IMR-90 (cell line): ENCODE measurements at regions not wholly inside any gene's neighbourhood (a gene's known extent, or its start where the extent isn't known, plus 50 kb on each side); places are given as distances from the start of the nearest gene placed in this dataset.

Source experiments
- ATAC-seq: fragments of 200-7000 bp; cut with Tn5 transposase; 2 replicates; pipeline ENCODE4 v1.9.1; 2020; ENCODE audit warnings: low read depth, mild to moderate bottlenecking, moderate library complexity
- BruUV-seq: library from RNA; stranded (reverse); fragments of 400-500 nt; replicated peaks from 2 replicates; lab custom pipeline; 2021; lab: Mats Ljungman, UMichigan
- CTCF ChIA-PET: fragments of 300-600 bp; formaldehyde crosslinking; extraction: SDS; loops from one replicate; lab custom pipeline; 2021; ENCODE audit warnings: antibody characterized with exemption; lab: Yijun Ruan, JAX
- POLR2A ChIA-PET: fragments of 300-600 bp; sonication (Branson Sonifier 250); formaldehyde crosslinking; loops from one replicate; lab custom pipeline; 2022; ENCODE audit warnings: antibody characterized with exemption; ENCODE audit not compliant: unreplicated experiment; lab: Charles Lee
- DNase-seq: peaks from one replicate; pipeline ENCODE4 v3.0.0; 2013
- H2AFZ ChIP-seq: replicated peaks from 2 replicates; pipeline ENCODE3; 2013; ENCODE audit warnings: low read length, mild to moderate bottlenecking; ENCODE audit not compliant: poor library complexity
- H2AK5ac ChIP-seq: 2 replicates; pipeline ENCODE4 v1.6.1; 2013; ENCODE audit warnings: low read depth, low read length, inconsistent platforms
- H2AK9ac ChIP-seq: replicated peaks from 2 replicates; pipeline ENCODE3; 2013; ENCODE audit warnings: mild to moderate bottlenecking, low read depth, low read length, moderate library complexity; ENCODE audit not compliant: poor library complexity
- H2BK120ac ChIP-seq: 2 replicates; pipeline ENCODE4 v1.6.1; 2013; ENCODE audit warnings: low read depth, low read length, inconsistent platforms
- H2BK15ac ChIP-seq: 3 replicates; pipeline ENCODE4 v1.6.1; 2013; ENCODE audit warnings: low read depth, low read length, inconsistent platforms
- H2BK20ac ChIP-seq: 2 replicates; pipeline ENCODE4 v1.6.1; 2013; ENCODE audit warnings: low read depth, mild to moderate bottlenecking, inconsistent platforms, low read length, moderate library complexity
- H2BK5ac ChIP-seq: 2 replicates; pipeline ENCODE4 v1.6.1; 2013; ENCODE audit warnings: mild to moderate bottlenecking, low read depth, low read length, inconsistent platforms; ENCODE audit not compliant: poor library complexity, severe bottlenecking
- H3K14ac ChIP-seq: replicated peaks from 2 replicates; pipeline ENCODE4 v1.6.1; 2013; ENCODE audit warnings: low read depth, low read length, inconsistent platforms
- H3K18ac ChIP-seq: 2 replicates; pipeline ENCODE4 v1.6.1; 2013; ENCODE audit warnings: low read depth, low read length, control low read depth
- H3K23ac ChIP-seq: 2 replicates; pipeline ENCODE4 v1.6.1; 2013; ENCODE audit warnings: low read depth, low read length, inconsistent platforms
- H3K27ac ChIP-seq: 2 replicates; pipeline ENCODE4 v1.5.1; 2013; ENCODE audit warnings: mild to moderate bottlenecking, control low read depth, low read length; ENCODE audit not compliant: insufficient read depth
- H3K27me3 ChIP-seq: 2 replicates; pipeline ENCODE4 v1.6.1; 2013; ENCODE audit warnings: low read length; ENCODE audit not compliant: control insufficient read depth, insufficient read depth
- H3K36me3 ChIP-seq: 2 replicates; pipeline ENCODE4 v1.6.1; 2013; ENCODE audit warnings: low read length, mixed read lengths; ENCODE audit not compliant: control insufficient read depth, insufficient read depth
- H3K4ac ChIP-seq: 2 replicates; pipeline ENCODE4 v1.6.1; 2013; ENCODE audit warnings: low read depth, low read length, inconsistent platforms
- H3K4me1 ChIP-seq: 2 replicates; pipeline ENCODE4 v1.6.1; 2013; ENCODE audit warnings: low read length, mixed read lengths; ENCODE audit not compliant: control insufficient read depth, insufficient read depth
- H3K4me2 ChIP-seq: 2 replicates; pipeline ENCODE4 v1.6.1; 2013; ENCODE audit warnings: low read depth, mild to moderate bottlenecking, control low read depth, low read length, moderate library complexity
- H3K4me3 ChIP-seq: 2 replicates; pipeline ENCODE4 v1.5.1; 2013; ENCODE audit warnings: low read depth, mild to moderate bottlenecking, control low read depth, low read length, moderate library complexity; ENCODE audit not compliant: insufficient read depth
- H3K56ac ChIP-seq: 2 replicates; pipeline ENCODE4 v1.6.1; 2013; ENCODE audit warnings: low read length, inconsistent platforms; ENCODE audit not compliant: insufficient read depth; ENCODE audit errors: extremely low read depth
- H3K79me1 ChIP-seq, 2 experiments: 2 replicates each; pipeline ENCODE4 v1.6.1; 2013; ENCODE audit warnings: low read length in 2 of 2, inconsistent platforms in 1 of 2, low read depth in 1 of 2
- H3K9ac ChIP-seq: 2 replicates; pipeline ENCODE4 v1.6.1; 2013; ENCODE audit warnings: low read depth, low read length, control low read depth
- H3K9me1 ChIP-seq: 2 replicates; pipeline ENCODE4 v1.6.1; 2013; ENCODE audit warnings: low read length, inconsistent platforms; ENCODE audit not compliant: insufficient read depth
- H3K9me3 ChIP-seq: 2 replicates; pipeline ENCODE4 v1.6.1; 2013; ENCODE audit warnings: low read length; ENCODE audit not compliant: control insufficient read depth, insufficient read depth
- H4K20me1 ChIP-seq: 2 replicates; pipeline ENCODE4 v1.6.1; 2013; ENCODE audit warnings: low read length, inconsistent platforms; ENCODE audit not compliant: insufficient read depth
- H4K5ac ChIP-seq: 2 replicates; pipeline ENCODE4 v1.6.1; 2013; ENCODE audit warnings: mild to moderate bottlenecking, low read depth, low read length, control low read depth
- H4K8ac ChIP-seq, 2 experiments: 2 replicates each; pipeline ENCODE4 v1.6.1; 2013; ENCODE audit warnings: low read depth in 2 of 2, low read length in 2 of 2, control low read depth in 1 of 2, inconsistent platforms in 1 of 2
- H4K91ac ChIP-seq: 2 replicates; pipeline ENCODE4 v1.6.1; 2013; ENCODE audit warnings: low read depth, low read length, inconsistent platforms; ENCODE audit not compliant: insufficient read depth
- BHLHE40 ChIP-seq: fragments of 150-350 bp; IDR thresholded peaks from 2 replicates; pipeline ENCODE4 v1.6.1; 2016; ENCODE audit warnings: mild to moderate bottlenecking, low read depth, low read length
- CEBPB ChIP-seq: IDR thresholded peaks from 2 replicates; pipeline ENCODE4 v1.6.1; 2012; ENCODE audit warnings: low read depth, low read length, improper control_type of control experiment
- CHD1 ChIP-seq: IDR thresholded peaks from 2 replicates; pipeline ENCODE4 v1.6.1; 2012; ENCODE audit warnings: low read depth, low read length, improper control_type of control experiment
- FOS ChIP-seq: fragments of 150-350 bp; IDR thresholded peaks from 2 replicates; pipeline ENCODE4 v1.6.1; 2016; ENCODE audit warnings: low read depth, low read length
- MAFK ChIP-seq: IDR thresholded peaks from 2 replicates; pipeline ENCODE4 v1.6.1; 2012; ENCODE audit warnings: low read depth, low read length, improper control_type of control experiment
- MAZ ChIP-seq: IDR thresholded peaks from 2 replicates; pipeline ENCODE4 v1.6.1; 2012; ENCODE audit warnings: low read depth, mild to moderate bottlenecking, low read length, improper control_type of control experiment, moderate library complexity, borderline replicate concordance
- MXI1 ChIP-seq: IDR thresholded peaks from 2 replicates; pipeline ENCODE4 v1.6.1; 2012; ENCODE audit warnings: low read depth, mild to moderate bottlenecking, low read length, moderate library complexity, borderline replicate concordance
- NFE2L2 ChIP-seq: fragments of 150-350 bp; IDR thresholded peaks from 2 replicates; pipeline ENCODE4 v1.6.1; 2016; ENCODE audit warnings: low read depth, mild to moderate bottlenecking, low read length
- POLR2A ChIP-seq: IDR thresholded peaks from 2 replicates; pipeline ENCODE4 v1.6.1; 2012; ENCODE audit warnings: mild to moderate bottlenecking, low read depth, low read length
- RAD21 ChIP-seq: IDR thresholded peaks from 2 replicates; pipeline ENCODE4 v1.6.1; 2012; ENCODE audit warnings: low read length, improper control_type of control experiment
- RCOR1 ChIP-seq: IDR thresholded peaks from 2 replicates; pipeline ENCODE4 v1.6.1; 2012; ENCODE audit warnings: mild to moderate bottlenecking, low read length, improper control_type of control experiment; ENCODE audit not compliant: insufficient replicate concordance
- RFX5 ChIP-seq: IDR thresholded peaks from 2 replicates; pipeline ENCODE4 v1.8.0; 2012; ENCODE audit warnings: low read depth, mild to moderate bottlenecking, low read length, moderate library complexity
- SMC3 ChIP-seq: fragments of 150-350 bp; IDR thresholded peaks from 2 replicates; pipeline ENCODE4 v1.6.1; 2016; ENCODE audit warnings: low read depth, mild to moderate bottlenecking, antibody characterized with exemption, low read length, moderate library complexity
- WGBS, 2 experiments: methylation state at CpG; one replicate each; pipeline versions ENCODE4 v1.1.5 to v1.1.7; 2013; ENCODE audit warnings: missing lambda C conversion rate in 2 of 2; ENCODE audit not compliant: insufficient read length in 1 of 2; ENCODE audit errors: extremely low coverage in 2 of 2; 5-methylcytosine and 5-hydroxymethylcytosine counted together
- dilution Hi-C: fragments of 300-500 bp; cut with HindIII; formaldehyde crosslinking; loops from one replicate; pipeline ENCODE4 v1.14.3; 2018; ENCODE audit warnings: low sequenced_read_pairs; ENCODE audit not compliant: unreplicated experiment
- in situ Hi-C: fragments of 300-500 bp; cut with MboI; formaldehyde crosslinking; loops from 3 replicates; pipeline ENCODE4 v1.14.3; 2019; ENCODE audit warnings: low sequenced_read_pairs, inconsistent platforms, mixed read lengths
- intact Hi-C: fragments of 100-400 bp; cut with micrococcal nuclease; formaldehyde crosslinking; loops from 2 replicates; pipeline ENCODE4 v1.10.0; 2022
- TF ChIP-seq, protein P1 (sequence below): conservative IDR thresholded peaks from 2 replicates; pipeline ENCODE4 v1.5.1; 2012; ENCODE audit warnings: mild to moderate bottlenecking, low read depth, low read length, improper control_type of control experiment
- TF ChIP-seq, protein P2 (sequence below): fragments of 150-350 bp; IDR thresholded peaks from 2 replicates; pipeline ENCODE4 v1.6.1; 2016; ENCODE audit warnings: low read depth, mild to moderate bottlenecking, low read length, moderate library complexity, borderline replicate concordance
- TF ChIP-seq, protein P3 (sequence below): fragments of 150-350 bp; IDR thresholded peaks from 2 replicates; pipeline ENCODE4 v1.6.1; 2017; ENCODE audit warnings: mild to moderate bottlenecking, antibody characterized with exemption, low read length, low read depth

DNA sequence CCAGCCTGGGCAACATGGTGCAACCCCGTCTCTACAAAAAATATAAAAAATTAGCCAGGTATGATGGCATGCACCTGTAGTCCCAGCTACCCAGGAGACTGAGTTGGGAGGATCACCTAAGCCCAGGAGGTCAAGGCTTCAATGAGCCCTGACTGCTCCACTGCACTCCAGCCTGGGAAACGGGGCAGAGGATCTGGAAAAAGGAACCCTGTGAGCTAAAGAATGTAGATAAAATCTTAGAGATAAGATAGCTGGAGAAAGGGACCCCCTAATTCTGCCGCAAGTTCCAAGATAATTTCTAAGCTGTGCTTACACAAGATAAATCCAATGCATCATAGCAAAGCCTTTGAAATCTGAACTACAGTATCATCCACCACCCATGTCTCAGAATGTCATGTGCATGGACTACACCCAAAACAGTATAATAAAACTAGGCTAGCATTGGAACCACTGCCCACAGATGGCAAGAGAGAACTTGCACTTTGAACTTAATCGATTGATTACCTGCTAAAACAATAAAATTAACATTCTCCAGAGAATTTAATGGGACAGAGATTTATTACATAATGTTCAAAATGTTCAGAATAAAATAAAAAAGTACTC, 99.9 kb downstream of the TRIM42 start:
- H3K56ac ChIP-seq, result no peak overlapping the region
- POLR2A ChIA-PET, result no interaction called here
- H3K27ac ChIP-seq, result no peak overlapping the region
- no peaks in the 10 kb centered on the region for H3K79me1 ChIP-seq
- no peak overlapping the region for H3K4ac ChIP-seq
- H3K27me3 ChIP-seq, result no peaks in the 10 kb centered on the region
- H4K20me1 ChIP-seq, result no peaks in the 10 kb centered on the region
- no peak overlapping the region for H3K4me3 ChIP-seq
- no peaks in the 10 kb centered on the region for H3K36me3 ChIP-seq
- no peak overlapping the region for H3K4me2 ChIP-seq
- H3K23ac ChIP-seq, result no peak overlapping the region
- no peaks in the 10 kb centered on the region for H3K4me1 ChIP-seq
- no peak overlapping the region for H2AFZ ChIP-seq
- BruUV-seq, result no TSS peak
- H3K18ac ChIP-seq, result no peak overlapping the region
- in situ Hi-C loops (no loop called here), dilution Hi-C loops (no loop called here), intact Hi-C loops (no loop called here)
- H3K9me1 ChIP-seq, result no peaks in the 10 kb centered on the region
- ATAC-seq, result no peak
- no peak overlapping the region for H4K91ac ChIP-seq
- H4K5ac ChIP-seq, result no peak overlapping the region
- no peaks in the 10 kb centered on the region for H3K9me3 ChIP-seq
- WGBS, 2 experiments, result no CpG with 5 or more reads among the region's 4 CpGs
- H2AK5ac ChIP-seq, result no peak overlapping the region
- H3K14ac ChIP-seq, result no peak overlapping the region
- H2BK5ac ChIP-seq, result no peak overlapping the region
- no peak overlapping the region for H2BK15ac ChIP-seq
- H2BK120ac ChIP-seq, result no peak overlapping the region
- CTCF ChIA-PET, result interaction anchor here (0.6 kb wide), 1 partner anchor 403 kb away, joined by 3 read pairs; no protein-coding TSS in a partner anchor
- H4K8ac ChIP-seq, result no peak overlapping the region
- no peak for DNase-seq
- no peak overlapping the region for H2AK9ac ChIP-seq
- no peak overlapping the region for H2BK20ac ChIP-seq
- no peak overlapping the region for H3K9ac ChIP-seq
- TF ChIP-seq, protein P1, sequence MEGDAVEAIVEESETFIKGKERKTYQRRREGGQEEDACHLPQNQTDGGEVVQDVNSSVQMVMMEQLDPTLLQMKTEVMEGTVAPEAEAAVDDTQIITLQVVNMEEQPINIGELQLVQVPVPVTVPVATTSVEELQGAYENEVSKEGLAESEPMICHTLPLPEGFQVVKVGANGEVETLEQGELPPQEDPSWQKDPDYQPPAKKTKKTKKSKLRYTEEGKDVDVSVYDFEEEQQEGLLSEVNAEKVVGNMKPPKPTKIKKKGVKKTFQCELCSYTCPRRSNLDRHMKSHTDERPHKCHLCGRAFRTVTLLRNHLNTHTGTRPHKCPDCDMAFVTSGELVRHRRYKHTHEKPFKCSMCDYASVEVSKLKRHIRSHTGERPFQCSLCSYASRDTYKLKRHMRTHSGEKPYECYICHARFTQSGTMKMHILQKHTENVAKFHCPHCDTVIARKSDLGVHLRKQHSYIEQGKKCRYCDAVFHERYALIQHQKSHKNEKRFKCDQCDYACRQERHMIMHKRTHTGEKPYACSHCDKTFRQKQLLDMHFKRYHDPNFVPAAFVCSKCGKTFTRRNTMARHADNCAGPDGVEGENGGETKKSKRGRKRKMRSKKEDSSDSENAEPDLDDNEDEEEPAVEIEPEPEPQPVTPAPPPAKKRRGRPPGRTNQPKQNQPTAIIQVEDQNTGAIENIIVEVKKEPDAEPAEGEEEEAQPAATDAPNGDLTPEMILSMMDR, result no peak
- TF ChIP-seq SMC3 (no peak), POLR2A (no peak), RAD21 (no peak), MAFK (no peak), RCOR1 (no peak), RFX5 (no peak), CEBPB (no peak), MAZ (no peak), NFE2L2 (no peak), BHLHE40 (no peak), CHD1 (no peak), MXI1 (no peak), FOS (no peak)
- TF ChIP-seq, protein P2, sequence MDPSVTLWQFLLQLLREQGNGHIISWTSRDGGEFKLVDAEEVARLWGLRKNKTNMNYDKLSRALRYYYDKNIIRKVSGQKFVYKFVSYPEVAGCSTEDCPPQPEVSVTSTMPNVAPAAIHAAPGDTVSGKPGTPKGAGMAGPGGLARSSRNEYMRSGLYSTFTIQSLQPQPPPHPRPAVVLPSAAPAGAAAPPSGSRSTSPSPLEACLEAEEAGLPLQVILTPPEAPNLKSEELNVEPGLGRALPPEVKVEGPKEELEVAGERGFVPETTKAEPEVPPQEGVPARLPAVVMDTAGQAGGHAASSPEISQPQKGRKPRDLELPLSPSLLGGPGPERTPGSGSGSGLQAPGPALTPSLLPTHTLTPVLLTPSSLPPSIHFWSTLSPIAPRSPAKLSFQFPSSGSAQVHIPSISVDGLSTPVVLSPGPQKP, result no peak
- TF ChIP-seq, protein P3, sequence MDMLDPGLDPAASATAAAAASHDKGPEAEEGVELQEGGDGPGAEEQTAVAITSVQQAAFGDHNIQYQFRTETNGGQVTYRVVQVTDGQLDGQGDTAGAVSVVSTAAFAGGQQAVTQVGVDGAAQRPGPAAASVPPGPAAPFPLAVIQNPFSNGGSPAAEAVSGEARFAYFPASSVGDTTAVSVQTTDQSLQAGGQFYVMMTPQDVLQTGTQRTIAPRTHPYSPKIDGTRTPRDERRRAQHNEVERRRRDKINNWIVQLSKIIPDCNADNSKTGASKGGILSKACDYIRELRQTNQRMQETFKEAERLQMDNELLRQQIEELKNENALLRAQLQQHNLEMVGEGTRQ, result no peak
